NCI-H1417 (cell line): ENCODE measurements at regions not wholly inside any gene's neighbourhood (a gene's known extent, or its start where the extent isn't known, plus 50 kb on each side); places are given as distances from the start of the nearest gene placed in this dataset.

Experiments
- DNase-seq, 3 experiments: peaks; one replicate each; lab custom pipeline; 2025; lab: John Stamatoyannopoulos, UW

GRCh38 chr5:122721127-122721526 is 53.8 kb upstream of the SNX2 start:
- no peak for DNase-seq

- no peak for DNase-seq
Observed at GRCh38 chr5:122722341-122722740, 52.5 kb upstream of the SNX2 start.

GRCh38 chr5:122723606-122724352 is 51.1 kb upstream of the SNX2 start:
- DNase-seq = no peak
